DOHH2 (cell line): ENCODE measurements at regions not wholly inside any gene's neighbourhood (a gene's known extent, or its start where the extent isn't known, plus 50 kb on each side); places are given as distances from the start of the nearest gene placed in this dataset.

ENCODE experiments used
- EZH2phosphoT487 ChIP-seq: fragments of 200-600 bp; sonication (generic); IDR thresholded peaks from 2 replicates; pipeline ENCODE4 v1.6.1; 2017; ENCODE audit warnings: borderline replicate concordance, mild to moderate bottlenecking, antibody characterized with exemption, low read length, moderate library complexity, mixed read lengths
- TF ChIP-seq, protein P1 (sequence below): fragments of 200-600 bp; sonication (generic); IDR thresholded peaks from one replicate; pipeline ENCODE4 v1.5.1; 2014; ENCODE audit warnings: antibody characterized with exemption, mild to moderate bottlenecking, low read depth, low read length; ENCODE audit not compliant: poor library complexity, severe bottlenecking

DNA sequence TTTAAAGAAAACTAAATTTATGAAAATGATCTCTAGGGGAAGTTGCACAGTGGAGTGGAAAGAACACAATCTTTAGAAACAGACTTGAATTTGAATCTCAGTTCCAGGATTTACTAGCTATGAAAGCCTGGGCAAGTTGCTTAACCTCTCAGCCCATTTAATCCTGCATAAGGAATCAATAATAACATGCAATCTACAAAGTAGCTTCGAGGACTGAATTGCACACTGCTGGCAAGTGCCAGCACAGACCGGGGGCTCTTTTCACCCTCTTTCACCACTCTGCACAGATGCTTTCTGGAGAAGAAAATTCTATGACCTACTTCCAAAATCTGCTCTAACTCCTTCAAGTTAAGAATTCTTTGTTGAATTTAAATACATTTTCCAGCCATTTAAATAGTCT, 63.4 kb upstream of the ANK3 start:
- TF ChIP-seq, protein P1, sequence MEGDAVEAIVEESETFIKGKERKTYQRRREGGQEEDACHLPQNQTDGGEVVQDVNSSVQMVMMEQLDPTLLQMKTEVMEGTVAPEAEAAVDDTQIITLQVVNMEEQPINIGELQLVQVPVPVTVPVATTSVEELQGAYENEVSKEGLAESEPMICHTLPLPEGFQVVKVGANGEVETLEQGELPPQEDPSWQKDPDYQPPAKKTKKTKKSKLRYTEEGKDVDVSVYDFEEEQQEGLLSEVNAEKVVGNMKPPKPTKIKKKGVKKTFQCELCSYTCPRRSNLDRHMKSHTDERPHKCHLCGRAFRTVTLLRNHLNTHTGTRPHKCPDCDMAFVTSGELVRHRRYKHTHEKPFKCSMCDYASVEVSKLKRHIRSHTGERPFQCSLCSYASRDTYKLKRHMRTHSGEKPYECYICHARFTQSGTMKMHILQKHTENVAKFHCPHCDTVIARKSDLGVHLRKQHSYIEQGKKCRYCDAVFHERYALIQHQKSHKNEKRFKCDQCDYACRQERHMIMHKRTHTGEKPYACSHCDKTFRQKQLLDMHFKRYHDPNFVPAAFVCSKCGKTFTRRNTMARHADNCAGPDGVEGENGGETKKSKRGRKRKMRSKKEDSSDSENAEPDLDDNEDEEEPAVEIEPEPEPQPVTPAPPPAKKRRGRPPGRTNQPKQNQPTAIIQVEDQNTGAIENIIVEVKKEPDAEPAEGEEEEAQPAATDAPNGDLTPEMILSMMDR = no peak
- TF ChIP-seq EZH2phosphoT487 = no peak
